GM12873 (cell line): ENCODE measurements at regions not wholly inside any gene's neighbourhood (a gene's known extent, or its start where the extent isn't known, plus 50 kb on each side); places are given as distances from the start of the nearest gene placed in this dataset.

Source experiments
- TF ChIP-seq, protein P1 (sequence below): IDR thresholded peaks from 2 replicates; pipeline ENCODE4 v1.5.1; 2012; ENCODE audit warnings: low read depth, mild to moderate bottlenecking, moderate library complexity, low read length, control low read depth; ENCODE audit not compliant: insufficient read depth; ENCODE audit errors: missing control alignments

DNA sequence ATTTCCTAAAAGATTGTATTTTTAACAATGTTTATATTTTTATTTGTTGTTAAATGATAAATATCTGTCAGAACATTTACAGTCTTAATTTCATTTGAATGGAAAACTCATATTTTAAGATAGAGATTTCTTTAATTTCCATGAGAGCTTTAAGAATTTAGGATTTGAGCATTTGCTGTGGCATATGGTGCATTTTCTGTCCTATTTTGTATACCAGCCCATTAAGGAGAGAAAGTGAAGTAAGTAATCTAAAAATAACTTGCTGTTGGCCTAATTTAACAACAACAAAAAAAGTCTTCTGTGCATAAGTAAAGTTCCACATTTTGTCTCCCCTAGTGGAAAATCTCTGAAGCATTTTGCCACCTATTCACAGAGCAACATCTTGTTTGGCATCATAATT, 190.9 kb upstream of the PPP1R3A start:
- TF ChIP-seq, protein P1, sequence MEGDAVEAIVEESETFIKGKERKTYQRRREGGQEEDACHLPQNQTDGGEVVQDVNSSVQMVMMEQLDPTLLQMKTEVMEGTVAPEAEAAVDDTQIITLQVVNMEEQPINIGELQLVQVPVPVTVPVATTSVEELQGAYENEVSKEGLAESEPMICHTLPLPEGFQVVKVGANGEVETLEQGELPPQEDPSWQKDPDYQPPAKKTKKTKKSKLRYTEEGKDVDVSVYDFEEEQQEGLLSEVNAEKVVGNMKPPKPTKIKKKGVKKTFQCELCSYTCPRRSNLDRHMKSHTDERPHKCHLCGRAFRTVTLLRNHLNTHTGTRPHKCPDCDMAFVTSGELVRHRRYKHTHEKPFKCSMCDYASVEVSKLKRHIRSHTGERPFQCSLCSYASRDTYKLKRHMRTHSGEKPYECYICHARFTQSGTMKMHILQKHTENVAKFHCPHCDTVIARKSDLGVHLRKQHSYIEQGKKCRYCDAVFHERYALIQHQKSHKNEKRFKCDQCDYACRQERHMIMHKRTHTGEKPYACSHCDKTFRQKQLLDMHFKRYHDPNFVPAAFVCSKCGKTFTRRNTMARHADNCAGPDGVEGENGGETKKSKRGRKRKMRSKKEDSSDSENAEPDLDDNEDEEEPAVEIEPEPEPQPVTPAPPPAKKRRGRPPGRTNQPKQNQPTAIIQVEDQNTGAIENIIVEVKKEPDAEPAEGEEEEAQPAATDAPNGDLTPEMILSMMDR: no peak

DNA sequence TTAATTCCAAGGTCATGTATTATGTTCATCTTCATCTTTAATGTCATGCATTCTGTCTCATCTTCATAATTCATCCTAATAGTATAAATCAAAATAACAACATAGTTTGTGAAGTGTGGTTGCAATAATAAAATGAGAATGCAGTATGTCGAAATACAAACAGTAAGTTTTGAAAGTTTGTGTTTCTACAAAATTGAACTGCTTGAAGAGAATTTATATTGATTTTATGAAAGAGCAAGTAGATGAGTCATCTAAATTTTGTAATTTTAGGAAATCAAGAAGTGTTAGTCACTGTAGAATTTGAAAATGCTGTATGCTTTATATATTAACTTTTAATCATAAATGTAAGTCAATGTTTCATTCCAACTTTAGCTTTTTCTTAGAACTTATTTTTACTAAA, 190.5 kb upstream of the PPP1R3A start:
- TF ChIP-seq, protein P1: no peak

GRCh38 chr7:114108510-114108909, 189.7 kb upstream of the PPP1R3A start:
- TF ChIP-seq, protein P1: no peak

DNA sequence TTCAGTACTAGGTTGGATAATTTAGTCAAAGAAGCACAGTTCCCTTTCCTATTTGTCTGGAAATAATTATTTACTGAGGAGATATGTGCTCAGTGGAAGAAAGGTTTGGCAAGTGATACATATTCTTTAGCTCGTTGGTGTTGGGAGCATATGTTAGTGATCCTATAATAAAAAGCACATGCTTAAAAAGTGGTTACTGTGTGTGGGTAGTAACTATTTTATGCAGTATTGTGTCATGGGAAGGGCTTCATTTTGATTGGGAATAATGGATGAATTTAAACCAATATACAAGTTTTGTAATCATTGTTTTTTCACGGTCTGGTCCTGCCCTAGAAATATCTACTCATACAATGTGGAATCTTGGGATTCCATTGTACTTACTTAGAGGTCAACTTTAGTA, 188.7 kb upstream of the PPP1R3A start:
- TF ChIP-seq, protein P1: no peak

- TF ChIP-seq, protein P1: no peak
Measured at GRCh38 chr7:114104035-114104434, 185.2 kb upstream of the PPP1R3A start.

- TF ChIP-seq, protein P1: no peak
Measured at GRCh38 chr7:114102996-114103395, 184.2 kb upstream of the PPP1R3A start.

DNA sequence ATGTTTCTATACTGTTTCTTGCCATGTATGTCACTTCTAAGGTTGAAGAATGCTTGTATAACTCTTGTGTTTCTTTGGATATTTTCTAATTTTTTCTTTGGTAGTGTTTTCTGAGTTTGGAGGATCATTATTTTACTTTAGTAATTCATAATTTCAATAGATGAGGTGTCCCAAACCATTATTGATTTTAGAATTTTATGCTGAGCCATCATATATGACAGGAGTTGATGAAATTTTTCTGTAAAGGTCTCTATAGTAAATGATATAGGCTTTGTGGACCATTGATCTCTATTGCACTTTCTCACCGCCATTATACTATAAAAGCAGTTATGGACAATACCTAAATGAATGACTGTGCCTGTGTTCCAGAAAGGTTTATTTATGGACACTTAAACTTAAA, 183.3 kb upstream of the PPP1R3A start:
- TF ChIP-seq, protein P1: no peak
